CD4-positive, alpha-beta T cell (primary cell): ENCODE measurements at regions not wholly inside any gene's neighbourhood (a gene's known extent, or its start where the extent isn't known, plus 50 kb on each side); places are given as distances from the start of the nearest gene placed in this dataset.

ENCODE experiments used
- ATAC-seq: fragments of 200-7000 bp; cut with Tn5 transposase; one replicate; pipeline ENCODE4 v1.10.0; 2022; ENCODE audit warnings: mild to moderate bottlenecking; ENCODE audit not compliant: poor library complexity
- CTCF ChIA-PET: fragments of 350-600 bp; sonication (Branson Sonifier 250); formaldehyde crosslinking; loops from one replicate; lab custom pipeline; 2021; ENCODE audit warnings: antibody characterized with exemption, inconsistent platforms; lab: Charles Lee
- POLR2A ChIA-PET: fragments of 350-600 bp; sonication (Branson Sonifier 250); formaldehyde crosslinking; loops from one replicate; lab custom pipeline; 2021; ENCODE audit warnings: antibody characterized with exemption, inconsistent platforms; lab: Charles Lee
- DNase-seq, 14 experiments: peaks; one replicate each; pipeline ENCODE4 v3.0.0-alpha.2; 2013 to 2020; ENCODE audit warnings: mixed read lengths in 2 of 14
- H3K27ac ChIP-seq, 2 donors: one replicate each; pipeline versions ENCODE4 v1.5.1 to v1.7.0; 2013; ENCODE audit warnings: low read length in 2 of 2, low read depth in 1 of 2, mild to moderate bottlenecking in 1 of 2
- H3K27me3 ChIP-seq, 2 experiments: 1 replicate in 1 of 2; 2 replicates in 1 of 2; pipeline versions ENCODE4 v1.6.1 to v1.7.0; 2013; ENCODE audit warnings: low read length in 2 of 2, control low read depth in 1 of 2, mild to moderate bottlenecking in 1 of 2, moderate library complexity in 1 of 2; ENCODE audit not compliant: insufficient read depth in 2 of 2, control insufficient read depth in 1 of 2
- H3K36me3 ChIP-seq: one replicate; pipeline ENCODE4 v1.6.1; 2013; ENCODE audit warnings: low read length, control low read depth; ENCODE audit not compliant: insufficient read depth
- H3K4me1 ChIP-seq: one replicate; pipeline ENCODE4 v1.6.1; 2013; ENCODE audit warnings: low read length, control low read depth; ENCODE audit not compliant: insufficient read depth
- H3K4me3 ChIP-seq: one replicate; pipeline ENCODE4 v1.5.1; 2013; ENCODE audit warnings: mild to moderate bottlenecking, low read length, moderate library complexity
- H3K9me3 ChIP-seq, 2 experiments: 1 replicate in 1 of 2; 2 replicates in 1 of 2; pipeline versions ENCODE4 v1.6.1 to v1.7.0; 2013; ENCODE audit warnings: low read length in 2 of 2, mild to moderate bottlenecking in 2 of 2, control low read depth in 1 of 2, moderate library complexity in 1 of 2; ENCODE audit not compliant: control insufficient read depth in 1 of 2, insufficient read depth in 1 of 2
- H3K27ac Mint-ChIP-seq: one replicate; pipeline ENCODE4 v1.8.0; 2020; ENCODE audit warnings: mixed read lengths
- H3K27me3 Mint-ChIP-seq: one replicate; pipeline ENCODE4 v1.8.0; 2021; ENCODE audit warnings: mixed read lengths
- H3K36me3 Mint-ChIP-seq: one replicate; pipeline ENCODE4 v1.8.0; 2021; ENCODE audit warnings: low read depth, mixed read lengths
- H3K4me1 Mint-ChIP-seq: one replicate; pipeline ENCODE4 v1.8.0; 2021; ENCODE audit warnings: low read depth, mixed read lengths
- H3K4me3 Mint-ChIP-seq: one replicate; pipeline ENCODE4 v1.8.0; 2020; ENCODE audit warnings: mild to moderate bottlenecking, mixed read lengths
- H3K9me3 Mint-ChIP-seq: one replicate; pipeline ENCODE4 v1.8.0; 2020; ENCODE audit warnings: mixed read lengths
- intact Hi-C, 2 experiments: fragments of 100-400 bp; cut with DNase I in 1 of 2; cut with micrococcal nuclease in 1 of 2; formaldehyde crosslinking; loops; one replicate each; pipeline versions ENCODE4 v1.15.1 to v1.9.0; 2023 to 2025; cut with DNase I, micrococcal nuclease
- TF ChIP-seq, protein P1 (sequence below): fragments of 200-600 bp; IDR thresholded peaks from one replicate; pipeline ENCODE4 v1.8.0; 2022; ENCODE audit warnings: antibody characterized with exemption, mild to moderate bottlenecking

DNA sequence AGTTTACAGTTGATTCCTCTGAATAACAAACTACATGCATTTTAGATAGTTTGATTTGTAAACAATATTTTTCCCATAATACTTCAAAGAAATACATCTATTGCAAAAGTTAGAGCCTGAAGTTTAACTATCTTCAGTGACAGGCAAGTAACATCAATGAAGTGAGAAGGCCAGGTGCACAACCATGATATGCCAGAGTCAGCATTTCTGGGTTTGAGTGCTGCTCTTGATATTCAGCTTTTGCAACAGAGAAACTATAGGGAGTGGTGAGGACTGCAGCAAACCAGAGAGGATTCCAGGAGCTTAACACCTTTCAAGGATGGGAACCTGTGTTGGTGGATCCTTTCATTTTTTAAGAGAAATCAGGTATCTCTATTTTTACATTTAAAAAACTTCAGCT, 79.4 kb upstream of the RASEF start:
- Histone ChIP-seq H3K4me3 (no peak overlapping the region), H3K36me3 (no peaks in the 10 kb centered on the region), H3K9me3 (no peaks in the 10 kb centered on the region), H3K4me1 (no peaks in the 10 kb centered on the region), H3K27me3 (no peaks in the 10 kb centered on the region), H3K27ac (no peak overlapping the region)
- DNase-seq, result no peak
- no peaks in the 10 kb centered on the region for H3K36me3 Mint-ChIP-seq
- no peak overlapping the region for H3K27ac Mint-ChIP-seq
- intact Hi-C loops, result no loop called here
- CTCF ChIA-PET, result no interaction called here
- no peak for ATAC-seq
- peaks cover 4% of the 10 kb centered on the region for H3K27me3 Mint-ChIP-seq
- no peak overlapping the region for H3K4me3 Mint-ChIP-seq
- POLR2A ChIA-PET, result no interaction called here
- TF ChIP-seq, protein P1, sequence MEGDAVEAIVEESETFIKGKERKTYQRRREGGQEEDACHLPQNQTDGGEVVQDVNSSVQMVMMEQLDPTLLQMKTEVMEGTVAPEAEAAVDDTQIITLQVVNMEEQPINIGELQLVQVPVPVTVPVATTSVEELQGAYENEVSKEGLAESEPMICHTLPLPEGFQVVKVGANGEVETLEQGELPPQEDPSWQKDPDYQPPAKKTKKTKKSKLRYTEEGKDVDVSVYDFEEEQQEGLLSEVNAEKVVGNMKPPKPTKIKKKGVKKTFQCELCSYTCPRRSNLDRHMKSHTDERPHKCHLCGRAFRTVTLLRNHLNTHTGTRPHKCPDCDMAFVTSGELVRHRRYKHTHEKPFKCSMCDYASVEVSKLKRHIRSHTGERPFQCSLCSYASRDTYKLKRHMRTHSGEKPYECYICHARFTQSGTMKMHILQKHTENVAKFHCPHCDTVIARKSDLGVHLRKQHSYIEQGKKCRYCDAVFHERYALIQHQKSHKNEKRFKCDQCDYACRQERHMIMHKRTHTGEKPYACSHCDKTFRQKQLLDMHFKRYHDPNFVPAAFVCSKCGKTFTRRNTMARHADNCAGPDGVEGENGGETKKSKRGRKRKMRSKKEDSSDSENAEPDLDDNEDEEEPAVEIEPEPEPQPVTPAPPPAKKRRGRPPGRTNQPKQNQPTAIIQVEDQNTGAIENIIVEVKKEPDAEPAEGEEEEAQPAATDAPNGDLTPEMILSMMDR, result no peak
- H3K4me1 Mint-ChIP-seq, result no peaks in the 10 kb centered on the region
- H3K9me3 Mint-ChIP-seq, result peaks cover 2% of the 10 kb centered on the region

GRCh38 chr9:83141887-83142286, 78.9 kb upstream of the RASEF start:
- intact Hi-C loops, result no loop called here
- Histone ChIP-seq H3K4me3 (no peak overlapping the region), H3K27ac (no peak overlapping the region), H3K36me3 (no peaks in the 10 kb centered on the region), H3K4me1 (no peaks in the 10 kb centered on the region), H3K27me3 (no peaks in the 10 kb centered on the region), H3K9me3 (no peaks in the 10 kb centered on the region)
- POLR2A ChIA-PET, result no interaction called here
- Mint-ChIP-seq H3K36me3 (no peaks in the 10 kb centered on the region), H3K27me3 (peaks cover 4% of the 10 kb centered on the region), H3K4me1 (no peaks in the 10 kb centered on the region), H3K9me3 (peaks cover 2% of the 10 kb centered on the region), H3K27ac (no peak overlapping the region), H3K4me3 (no peak overlapping the region)
- DNase-seq, result no peak
- TF ChIP-seq, protein P1, result no peak
- ATAC-seq, result no peak
- CTCF ChIA-PET, result no interaction called here

GRCh38 chr9:83140061-83140460, 77.1 kb upstream of the RASEF start:
- no peaks in the 10 kb centered on the region for H3K36me3 Mint-ChIP-seq
- intact Hi-C loops, result no loop called here
- no peak overlapping the region for H3K4me3 Mint-ChIP-seq
- H3K4me1 Mint-ChIP-seq, result no peaks in the 10 kb centered on the region
- CTCF ChIA-PET, result interaction anchor here (1.3 kb wide), 1 partner anchor 13 kb away, joined by 3 read pairs; no protein-coding TSS in a partner anchor
- TF ChIP-seq, protein P1, result no peak
- Histone ChIP-seq H3K9me3 (no peaks in the 10 kb centered on the region), H3K36me3 (no peaks in the 10 kb centered on the region), H3K27ac (no peak overlapping the region), H3K4me1 (no peaks in the 10 kb centered on the region), H3K4me3 (no peak overlapping the region), H3K27me3 (no peaks in the 10 kb centered on the region)
- H3K27me3 Mint-ChIP-seq, result peaks cover 4% of the 10 kb centered on the region
- DNase-seq, result no peak
- no peak overlapping the region for H3K27ac Mint-ChIP-seq
- POLR2A ChIA-PET, result no interaction called here
- no peak for ATAC-seq
- H3K9me3 Mint-ChIP-seq, result peaks cover 2% of the 10 kb centered on the region
